ENCODE measurements at regions not wholly inside any gene's neighbourhood (a gene's known extent, or its start where the extent isn't known, plus 50 kb on each side); places are given as distances from the start of the nearest gene placed in this dataset.

DNA sequence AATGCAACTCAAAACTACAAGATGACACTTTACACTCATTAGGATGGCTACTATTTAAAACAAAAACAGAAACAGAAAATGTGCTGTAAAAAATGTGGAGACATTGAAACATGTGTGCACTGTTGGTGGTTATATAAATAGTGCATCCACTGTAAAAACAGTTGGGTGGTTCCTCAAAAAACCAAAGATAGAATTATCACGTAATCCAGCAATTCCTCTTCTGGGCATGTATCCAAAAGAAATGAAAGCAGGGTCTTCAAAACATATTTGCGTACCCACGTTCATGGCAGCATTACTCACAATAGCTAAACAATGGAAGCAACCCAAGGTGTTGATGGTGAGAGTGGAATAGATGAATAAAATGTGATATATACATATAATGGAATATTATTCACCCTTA, 967.2 kb downstream of the TRAM1L1 start:
- TF ChIP-seq, protein P1, sequence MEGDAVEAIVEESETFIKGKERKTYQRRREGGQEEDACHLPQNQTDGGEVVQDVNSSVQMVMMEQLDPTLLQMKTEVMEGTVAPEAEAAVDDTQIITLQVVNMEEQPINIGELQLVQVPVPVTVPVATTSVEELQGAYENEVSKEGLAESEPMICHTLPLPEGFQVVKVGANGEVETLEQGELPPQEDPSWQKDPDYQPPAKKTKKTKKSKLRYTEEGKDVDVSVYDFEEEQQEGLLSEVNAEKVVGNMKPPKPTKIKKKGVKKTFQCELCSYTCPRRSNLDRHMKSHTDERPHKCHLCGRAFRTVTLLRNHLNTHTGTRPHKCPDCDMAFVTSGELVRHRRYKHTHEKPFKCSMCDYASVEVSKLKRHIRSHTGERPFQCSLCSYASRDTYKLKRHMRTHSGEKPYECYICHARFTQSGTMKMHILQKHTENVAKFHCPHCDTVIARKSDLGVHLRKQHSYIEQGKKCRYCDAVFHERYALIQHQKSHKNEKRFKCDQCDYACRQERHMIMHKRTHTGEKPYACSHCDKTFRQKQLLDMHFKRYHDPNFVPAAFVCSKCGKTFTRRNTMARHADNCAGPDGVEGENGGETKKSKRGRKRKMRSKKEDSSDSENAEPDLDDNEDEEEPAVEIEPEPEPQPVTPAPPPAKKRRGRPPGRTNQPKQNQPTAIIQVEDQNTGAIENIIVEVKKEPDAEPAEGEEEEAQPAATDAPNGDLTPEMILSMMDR (IDR thresholded peaks at IDR 0.05) = no peak
- TF ChIP-seq POLR2A (IDR thresholded peaks at IDR 0.05) = no peak
